ENCODE measurements at regions not wholly inside any gene's neighbourhood (a gene's known extent, or its start where the extent isn't known, plus 50 kb on each side); places are given as distances from the start of the nearest gene placed in this dataset.

DNA sequence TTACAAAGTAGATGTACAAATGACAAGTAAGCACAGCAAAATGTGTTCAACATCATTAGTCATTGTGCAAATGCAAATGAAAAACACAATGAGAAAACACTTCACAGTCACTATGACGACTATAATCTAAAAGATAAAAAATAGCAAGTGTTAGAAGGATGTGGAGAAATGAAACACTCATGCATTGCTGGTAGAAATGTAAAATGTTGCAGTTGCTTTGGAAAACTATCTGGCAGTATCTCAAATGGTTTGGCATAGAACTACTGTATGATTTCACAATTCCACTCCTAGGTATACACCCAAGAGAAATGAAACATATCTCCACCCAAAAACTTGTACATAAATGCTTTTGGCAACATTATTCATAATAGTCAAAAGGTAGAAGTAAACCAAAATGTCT, 459.7 kb upstream of the TRAM1L1 start (continued):
- TF ChIP-seq JUND (IDR thresholded peaks at IDR 0.05) (no peak), POLR2AphosphoS5 (IDR thresholded peaks at IDR 0.05; ENCODE audit: low read depth, low read length) (no peak), ZNF274 (IDR thresholded peaks at IDR 0.05; ENCODE audit: low read depth, low read length) (no peak), SP1 (IDR thresholded peaks at IDR 0.05; ENCODE audit: low read depth) (no peak)
- TF ChIP-seq, protein P1, sequence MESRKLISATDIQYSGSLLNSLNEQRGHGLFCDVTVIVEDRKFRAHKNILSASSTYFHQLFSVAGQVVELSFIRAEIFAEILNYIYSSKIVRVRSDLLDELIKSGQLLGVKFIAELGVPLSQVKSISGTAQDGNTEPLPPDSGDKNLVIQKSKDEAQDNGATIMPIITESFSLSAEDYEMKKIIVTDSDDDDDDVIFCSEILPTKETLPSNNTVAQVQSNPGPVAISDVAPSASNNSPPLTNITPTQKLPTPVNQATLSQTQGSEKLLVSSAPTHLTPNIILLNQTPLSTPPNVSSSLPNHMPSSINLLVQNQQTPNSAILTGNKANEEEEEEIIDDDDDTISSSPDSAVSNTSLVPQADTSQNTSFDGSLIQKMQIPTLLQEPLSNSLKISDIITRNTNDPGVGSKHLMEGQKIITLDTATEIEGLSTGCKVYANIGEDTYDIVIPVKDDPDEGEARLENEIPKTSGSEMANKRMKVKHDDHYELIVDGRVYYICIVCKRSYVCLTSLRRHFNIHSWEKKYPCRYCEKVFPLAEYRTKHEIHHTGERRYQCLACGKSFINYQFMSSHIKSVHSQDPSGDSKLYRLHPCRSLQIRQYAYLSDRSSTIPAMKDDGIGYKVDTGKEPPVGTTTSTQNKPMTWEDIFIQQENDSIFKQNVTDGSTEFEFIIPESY (IDR thresholded peaks at IDR 0.05; ENCODE audit: extremely low read depth, insufficient replicate concordance, low read length): no peak

DNA sequence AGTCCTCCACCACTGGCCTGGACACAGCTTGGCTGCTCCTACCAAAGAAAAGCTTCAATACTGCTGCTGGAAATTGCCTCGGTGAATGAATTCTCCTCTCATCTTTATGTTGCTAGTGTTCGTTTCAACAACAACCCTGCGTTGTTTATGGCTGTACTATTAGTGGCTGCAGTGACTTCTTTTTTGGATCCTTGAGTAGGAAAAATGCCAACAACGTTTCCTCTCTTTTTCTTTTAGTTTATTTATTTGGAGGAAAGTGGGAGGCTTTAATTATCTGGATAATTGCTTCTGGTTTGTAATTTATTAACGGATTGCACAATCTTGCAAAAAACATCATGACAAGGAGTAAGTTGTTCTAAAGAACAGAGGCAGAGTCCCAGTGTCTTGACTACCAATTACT, 464.1 kb upstream of the TRAM1L1 start:
- Histone ChIP-seq H3K27ac (ENCODE audit: low read depth, low read length) (no peak overlapping the region), H3K9ac (ENCODE audit: low read length) (no peak overlapping the region), H3K9me2 (ENCODE audit: insufficient read depth) (no peaks in the 10 kb centered on the region), H3K36me3 (ENCODE audit: control insufficient read depth in 1 of 2, insufficient read depth in 2 of 2, low read length in 2 of 2) (no peaks in the 10 kb centered on the region), H3K79me2 (ENCODE audit: insufficient read depth, low read length) (no peaks in the 10 kb centered on the region), H3K4me3 (replicated peaks in 1 of 2; ENCODE audit: low read depth in 1 of 2, low read length in 2 of 2) (no peak overlapping the region), H3K27me3 (ENCODE audit: insufficient read depth, low read length) (no peaks in the 10 kb centered on the region), H3K9me3 (ENCODE audit: control insufficient read depth in 1 of 2, insufficient read depth in 1 of 2, low read depth in 1 of 2, low read length in 2 of 2) (no peaks in the 10 kb centered on the region), H2AFZ (ENCODE audit: low read depth, low read length, poor library complexity, severe bottlenecking) (no peak overlapping the region), H3K4me2 (ENCODE audit: low read length) (no peak overlapping the region), H3K4me1 (ENCODE audit: control insufficient read depth in 1 of 2, insufficient read depth in 2 of 2, low read length in 2 of 2) (no peaks in the 10 kb centered on the region), H4K20me1 (ENCODE audit: insufficient read depth) (no peaks in the 10 kb centered on the region)
- no TSS peak for BruUV-seq (replicated peaks)
- ATAC-seq: no peak
- TF ChIP-seq SRF (IDR thresholded peaks at IDR 0.05; ENCODE audit: low read depth) (no peak), SIN3A (IDR thresholded peaks at IDR 0.05; ENCODE audit: low read depth) (no peak), TCF7L2 (IDR thresholded peaks at IDR 0.05; ENCODE audit: borderline replicate concordance, extremely low read depth, insufficient read depth, insufficient read length) (no peak), ELF1 (IDR thresholded peaks at IDR 0.05; ENCODE audit: borderline replicate concordance, low read depth) (no peak), SP1 (IDR thresholded peaks at IDR 0.05; ENCODE audit: low read depth) (no peak), FOSL1 (IDR thresholded peaks at IDR 0.05; ENCODE audit: low read depth) (no peak)
- TF ChIP-seq, protein P2, sequence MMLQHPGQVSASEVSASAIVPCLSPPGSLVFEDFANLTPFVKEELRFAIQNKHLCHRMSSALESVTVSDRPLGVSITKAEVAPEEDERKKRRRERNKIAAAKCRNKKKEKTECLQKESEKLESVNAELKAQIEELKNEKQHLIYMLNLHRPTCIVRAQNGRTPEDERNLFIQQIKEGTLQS (IDR thresholded peaks at IDR 0.05): no peak
- ChIA-PET POLR2A (no interaction called here), RAD21 (ENCODE audit: low non-redundant PET in 1 of 2, low total read pairs in 2 of 2, uncharacterized antibody in 2 of 2, unreplicated experiment in 2 of 2) (no interaction called here), CTCF (no interaction called here)
- intact Hi-C loops (cut with micrococcal nuclease): no loop called here
- no peak for DNase-seq (ENCODE audit: low read depth, low spot score)

Data from HCT116 (cell line).